HCEC 1CT (cell line): ENCODE measurements at regions not wholly inside any gene's neighbourhood (a gene's known extent, or its start where the extent isn't known, plus 50 kb on each side); places are given as distances from the start of the nearest gene placed in this dataset.
"Not testable (repeated sequence)": the region's sequence is repeated elsewhere in the genome, so short reads cannot be mapped to it uniquely, and the experiment has no call there.

ENCODE experiments used
- DNase-seq: peaks from one replicate; pipeline ENCODE4 v3.0.0-alpha.2; 2017

DNA sequence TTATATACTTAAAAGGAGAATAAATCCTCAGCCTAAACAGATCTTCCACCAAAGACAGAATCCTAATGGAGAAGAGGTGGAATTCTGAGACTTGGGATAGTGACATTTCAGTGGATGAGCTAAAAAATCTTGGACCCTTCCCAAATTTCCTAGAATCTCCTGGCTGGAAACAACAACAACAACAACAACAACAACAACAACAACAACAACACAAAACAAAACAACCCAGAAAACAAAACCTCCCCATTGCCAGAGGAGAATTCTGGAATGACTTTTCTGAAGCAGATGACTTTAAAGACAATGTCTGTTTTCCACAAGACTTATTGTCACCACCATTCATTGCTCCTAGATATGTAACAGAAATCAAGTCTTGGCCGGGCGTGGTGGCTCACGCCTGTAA lies 322.1 kb downstream of the ARL4A start:
- DNase-seq = no peak

GRCh38 chr7:13014011-13014410 lies 326.6 kb downstream of the ARL4A start:
- no peak for DNase-seq

- peak; percentile 10 for DNase-seq
These were observed 328.7 kb downstream of the ARL4A start for GRCh38 chr7:13016036-13016581.

- DNase-seq = peak; percentile 55
These were observed 329.3 kb downstream of the ARL4A start for GRCh38 chr7:13016592-13017332.

- DNase-seq = peak; percentile 85
These were observed 330.0 kb downstream of the ARL4A start for GRCh38 chr7:13017333-13017857.

DNA sequence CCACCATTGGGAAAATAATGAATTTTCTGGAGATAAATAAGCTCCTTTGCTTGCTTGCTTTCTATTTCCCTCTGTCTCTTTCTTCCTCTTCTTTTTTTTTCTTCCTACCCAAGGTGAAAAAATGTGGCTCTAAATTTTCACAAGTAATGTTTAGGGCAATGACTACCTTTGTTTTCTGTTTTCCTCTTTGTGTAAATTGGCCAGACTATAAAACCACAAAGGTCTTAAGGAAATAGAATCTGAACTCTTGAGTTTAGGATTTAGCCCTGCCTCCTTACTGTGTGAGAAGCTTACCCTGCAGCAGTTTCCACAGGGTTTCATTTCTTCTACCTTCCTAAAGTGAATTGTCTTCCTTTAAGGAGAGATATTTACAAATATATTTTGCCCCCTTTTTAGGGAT lies 330.4 kb downstream of the ARL4A start:
- peak; percentile 32 for DNase-seq

- DNase-seq = no peak
These were observed 334.3 kb downstream of the ARL4A start for GRCh38 chr7:13021566-13022300.

DNA sequence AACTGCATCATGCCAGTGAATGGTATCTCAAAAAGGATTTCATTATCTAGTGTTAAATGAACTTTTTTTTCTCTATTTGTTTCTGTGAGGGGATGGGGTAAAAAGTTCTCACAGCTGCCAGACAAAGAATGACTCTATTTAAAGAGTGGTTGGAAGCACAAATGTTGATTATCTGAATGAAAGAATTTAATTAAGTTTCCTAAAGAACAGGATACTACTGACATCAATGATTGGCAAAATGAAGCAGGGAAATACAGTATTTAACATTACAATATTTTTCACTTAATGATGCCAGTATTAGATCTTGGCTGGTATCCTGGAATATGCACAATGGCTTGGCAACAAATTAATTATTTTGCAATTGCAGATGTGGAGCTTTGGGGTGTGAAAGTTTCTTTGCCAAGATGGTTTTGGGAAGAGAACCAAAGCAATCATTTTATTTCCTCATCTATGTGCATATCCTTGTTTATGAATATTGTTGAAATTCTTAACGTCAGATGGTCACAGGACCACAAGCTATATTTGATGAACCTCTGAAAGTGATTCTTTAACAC lies 336.8 kb downstream of the ARL4A start:
- DNase-seq = no peak

GRCh38 chr7:13025043-13025442 lies 337.6 kb downstream of the ARL4A start:
- DNase-seq = not testable (repeated sequence)

DNA sequence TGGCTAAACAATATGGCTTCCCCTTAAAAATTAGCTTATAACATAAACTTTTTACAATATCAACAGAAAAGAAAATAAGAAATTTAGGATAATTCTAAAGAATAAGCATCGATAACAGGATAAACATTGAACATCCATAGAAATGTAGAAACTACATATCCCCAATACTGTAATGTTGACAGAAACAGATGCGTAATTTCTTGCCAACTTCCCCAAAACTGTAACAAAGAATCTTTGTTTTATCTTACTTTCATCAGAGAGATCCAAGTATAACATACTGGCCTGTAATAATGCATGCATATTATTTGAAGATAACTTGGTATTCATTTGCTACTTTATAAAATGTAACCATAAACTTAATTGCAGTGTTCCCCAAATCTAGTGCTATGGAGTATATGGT lies 339.9 kb downstream of the ARL4A start:
- DNase-seq = no peak

DNA sequence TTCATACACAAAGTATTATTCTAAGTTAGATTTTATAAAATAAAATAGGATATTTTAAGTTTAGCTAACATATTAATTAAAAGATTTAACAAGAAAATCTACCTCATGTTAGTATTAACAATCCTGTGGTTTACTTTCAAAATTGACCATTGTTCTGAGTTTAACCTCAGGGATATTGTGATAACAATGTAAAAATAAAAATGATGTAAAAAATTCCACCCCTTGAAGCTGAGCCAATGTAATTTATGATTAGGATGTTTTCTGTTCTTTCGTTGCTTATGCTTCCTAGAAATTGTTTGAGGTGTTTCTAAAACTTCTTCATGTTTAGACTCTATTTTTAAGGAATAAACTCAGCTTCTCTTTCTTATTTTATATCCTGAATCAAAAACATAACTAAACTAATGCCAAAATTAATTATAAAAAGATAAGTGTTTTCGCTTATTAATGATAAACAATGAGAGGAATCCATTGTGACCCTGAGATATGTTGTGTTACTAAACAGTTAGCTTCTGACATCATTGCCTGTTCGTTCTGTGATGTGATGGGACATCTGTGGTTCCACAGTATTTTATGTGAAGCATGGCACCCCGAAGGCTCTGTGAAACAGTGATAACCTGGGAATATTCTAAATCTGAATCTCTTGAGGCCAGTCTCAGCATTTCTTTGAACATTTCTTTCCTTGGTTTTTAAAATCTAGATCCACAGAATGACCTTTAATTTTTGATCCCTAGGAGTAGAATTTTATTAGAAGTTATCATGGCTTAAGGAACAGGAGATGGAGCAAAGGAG lies 340.8 kb downstream of the ARL4A start:
- no peak for DNase-seq

DNA sequence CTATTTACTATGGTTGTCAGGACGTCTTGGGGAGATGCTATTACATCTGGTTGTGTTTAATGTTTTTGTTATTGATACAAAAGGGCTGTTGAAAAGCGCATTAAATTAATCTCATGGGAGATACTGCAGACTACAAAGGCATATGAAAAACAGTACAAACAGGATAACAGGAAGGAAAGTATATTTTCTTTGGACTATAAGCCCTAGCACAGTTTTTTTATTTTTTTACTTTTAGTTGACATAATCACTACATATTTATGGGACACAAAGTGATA lies 341.3 kb downstream of the ARL4A start:
- DNase-seq = no peak

GRCh38 chr7:13031468-13031867 lies 344.0 kb downstream of the ARL4A start:
- peak; percentile 12 for DNase-seq

DNA sequence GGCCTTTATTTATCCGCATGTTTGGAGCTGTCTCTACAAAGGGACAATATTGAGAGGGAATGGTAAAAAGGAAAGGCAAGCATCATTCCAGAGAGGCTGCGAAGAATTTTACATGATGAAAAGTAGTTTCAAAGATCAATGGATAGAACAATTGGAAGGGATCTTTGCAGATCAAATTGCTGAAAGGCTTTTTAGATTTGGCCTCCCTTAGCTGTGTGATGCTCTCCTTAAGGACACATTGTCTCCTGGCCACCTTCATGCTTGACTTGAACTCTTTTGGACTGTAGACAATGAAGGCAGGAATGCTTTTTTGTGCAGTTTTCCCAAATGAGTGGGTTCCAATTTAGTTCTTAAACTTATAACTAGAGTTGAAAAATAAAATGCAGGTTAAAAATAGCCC lies 344.7 kb downstream of the ARL4A start:
- no peak for DNase-seq

GRCh38 chr7:13032576-13032975 lies 345.1 kb downstream of the ARL4A start:
- no peak for DNase-seq

DNA sequence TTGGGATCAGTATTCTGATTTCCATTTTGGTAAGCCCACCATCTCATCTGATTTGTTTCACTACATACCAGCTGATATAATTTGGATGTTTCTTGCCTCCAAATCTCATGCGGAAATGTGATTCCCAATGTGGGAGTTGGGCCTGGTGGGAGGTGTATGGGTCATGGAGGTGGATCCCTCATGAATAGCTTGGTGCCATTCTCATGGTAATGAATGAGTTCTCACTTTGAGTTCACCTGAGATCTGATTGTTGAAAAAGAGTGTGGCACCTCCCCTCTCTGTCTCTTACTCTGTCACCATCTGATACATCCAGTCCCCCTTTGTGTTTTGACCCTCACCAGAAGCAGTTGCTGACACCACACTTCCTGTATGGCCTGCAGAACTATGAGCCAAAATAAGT lies 347.3 kb downstream of the ARL4A start:
- no peak for DNase-seq

GRCh38 chr7:13035233-13035632 lies 347.8 kb downstream of the ARL4A start:
- no peak for DNase-seq

DNA sequence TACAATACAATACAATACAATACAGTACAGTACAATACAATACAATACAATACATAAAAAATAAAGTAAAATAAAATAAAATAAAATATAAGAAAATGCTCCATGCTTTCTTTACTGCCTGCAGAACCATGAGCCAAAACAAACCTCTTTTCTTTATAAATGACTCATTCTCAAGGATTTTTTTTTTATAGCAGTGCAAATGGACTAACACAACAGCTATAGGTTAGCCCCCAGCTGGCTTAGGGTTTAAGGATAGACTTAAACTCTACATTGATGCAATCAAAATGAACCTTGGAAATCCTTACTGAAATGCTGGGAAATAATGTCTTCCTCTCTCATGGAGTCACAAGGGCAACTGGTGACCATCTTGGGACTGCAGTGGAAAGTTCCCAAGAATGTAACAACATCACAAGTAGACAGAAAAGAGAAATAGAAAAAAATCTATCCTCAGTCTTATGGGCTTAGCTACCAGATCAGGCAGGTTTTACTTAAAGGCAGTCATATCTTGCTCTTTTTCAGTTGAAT lies 348.9 kb downstream of the ARL4A start:
- DNase-seq = peak; percentile 49

DNA sequence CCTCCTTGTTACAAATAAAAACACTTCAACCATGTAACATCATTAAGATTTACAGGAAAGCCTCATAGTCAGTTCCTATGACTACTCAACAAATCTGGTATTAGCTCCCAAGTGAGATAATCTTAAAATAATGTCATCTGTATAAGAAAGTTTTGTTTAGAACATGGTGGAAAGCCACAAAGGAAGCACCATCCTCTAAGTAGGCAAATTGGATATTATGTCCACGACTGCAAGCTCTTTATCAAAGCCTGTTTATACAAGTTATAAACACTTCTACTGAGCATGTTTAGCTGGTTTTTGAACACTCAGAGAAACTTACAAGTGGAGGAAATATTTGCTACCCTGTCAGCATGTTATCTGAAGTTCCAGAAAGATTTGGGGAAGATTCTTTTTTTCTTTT lies 349.8 kb downstream of the ARL4A start:
- DNase-seq = no peak

DNA sequence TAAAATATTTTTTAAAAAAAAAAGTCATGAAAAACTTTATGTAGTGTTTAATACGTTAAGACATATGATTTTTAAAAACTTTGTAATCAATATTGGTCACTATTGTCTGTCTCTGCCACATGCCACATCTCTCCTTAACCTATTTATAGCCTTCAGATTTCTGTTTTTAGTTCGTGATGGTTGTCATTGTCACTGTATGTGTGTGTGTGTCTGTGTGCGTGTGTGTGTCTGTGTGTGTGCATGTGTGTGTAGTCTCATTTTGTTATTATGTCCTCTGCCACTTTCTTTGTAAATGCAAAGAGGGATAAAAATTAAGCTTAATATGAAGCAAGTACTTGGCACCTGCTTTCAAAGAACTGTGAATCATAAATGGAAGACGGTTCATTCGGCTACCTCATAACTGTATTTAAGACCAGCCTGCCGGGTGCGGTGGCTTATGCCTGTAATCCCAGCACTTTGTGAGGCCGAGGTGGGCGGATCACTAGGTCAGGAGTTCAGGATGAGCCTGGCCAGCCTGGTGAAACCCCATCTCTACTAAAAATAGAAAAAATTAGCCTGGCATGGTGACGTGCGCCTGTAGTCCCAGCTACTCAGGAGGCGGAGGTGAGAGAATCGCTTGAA lies 354.0 kb downstream of the ARL4A start:
- DNase-seq = no peak

DNA sequence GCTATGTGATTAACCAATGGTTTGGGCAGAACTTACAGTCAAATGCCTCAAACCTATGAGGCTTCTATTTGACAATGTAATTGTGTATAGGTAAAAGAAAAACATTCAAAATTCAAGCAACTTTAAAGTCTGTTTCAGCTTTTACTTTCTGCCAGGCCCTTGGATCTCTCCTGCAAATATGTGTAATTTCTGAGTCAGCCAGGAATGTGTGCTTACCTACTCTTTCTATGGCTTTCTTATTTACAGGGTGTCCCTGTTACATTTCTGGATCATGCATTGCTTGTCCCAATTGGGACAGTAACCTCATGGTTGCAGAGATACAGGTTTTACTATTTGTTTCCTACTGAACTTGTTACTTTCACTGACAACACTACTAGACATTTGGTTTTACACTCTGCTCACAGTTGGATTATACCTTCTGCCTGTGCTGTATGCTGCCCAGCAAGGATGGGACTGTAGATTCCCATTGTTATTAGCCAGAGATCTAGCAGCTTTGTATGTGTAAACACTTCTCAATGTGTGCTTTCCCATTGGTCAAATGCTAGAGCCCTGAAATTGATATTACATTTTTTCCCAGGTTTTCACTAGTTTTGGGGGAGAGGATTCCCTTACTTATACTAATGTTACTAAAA lies 355.3 kb downstream of the ARL4A start:
- DNase-seq = peak; percentile 45

DNA sequence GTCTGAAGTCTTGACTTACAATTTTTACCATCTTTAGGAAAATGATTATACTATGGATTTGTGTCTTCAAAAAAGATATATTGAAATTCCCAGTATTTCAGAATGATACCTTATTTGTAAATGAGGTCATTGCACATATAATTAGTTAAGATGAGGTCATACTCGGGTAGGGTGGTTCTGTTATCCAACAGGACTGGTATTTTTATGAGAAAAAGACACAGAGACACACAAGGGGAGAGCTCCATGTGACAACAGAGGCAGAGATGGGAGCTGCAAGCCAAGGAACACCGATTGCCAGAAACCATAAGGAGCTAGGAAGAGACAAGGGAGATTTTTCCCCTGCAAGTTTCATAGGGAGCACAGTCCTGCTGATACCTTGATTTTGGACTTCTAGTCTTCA lies 356.9 kb downstream of the ARL4A start:
- DNase-seq = no peak
